Ovary (tissue), 7 donors: ENCODE measurements at regions not wholly inside any gene's neighbourhood (a gene's known extent, or its start where the extent isn't known, plus 50 kb on each side); places are given as distances from the start of the nearest gene placed in this dataset.

Experiments used
- DNase-seq, 5 donors: peaks; one replicate each; pipeline ENCODE4 v3.0.0-alpha.2; 2019 to 2020
- H3K27ac ChIP-seq, 2 donors: fragments of 200-600 bp; one replicate each; pipeline versions ENCODE4 v1.5.1 to v1.8.0; 2019 to 2022
- H3K27me3 ChIP-seq: fragments of 200-600 bp; one replicate; pipeline ENCODE4 v1.8.0; 2022
- H3K36me3 ChIP-seq: fragments of 200-600 bp; sonication (generic); one replicate; pipeline ENCODE4 v1.5.1; 2019
- H3K4me1 ChIP-seq: one replicate; pipeline ENCODE4 v1.8.1; 2013; ENCODE audit warnings: mild to moderate bottlenecking, moderate library complexity; ENCODE audit not compliant: insufficient read depth
- H3K4me3 ChIP-seq: fragments of 200-600 bp; sonication (generic); one replicate; pipeline ENCODE4 v1.5.1; 2017
- H3K9me3 ChIP-seq, 2 donors: fragments of 200-600 bp in 1 of 2; sonication (generic) in 1 of 2; one replicate each; pipeline versions ENCODE4 v1.5.1 to v1.8.1; 2013 to 2019; ENCODE audit warnings: mild to moderate bottlenecking in 1 of 2, moderate library complexity in 1 of 2
- EP300 ChIP-seq: sonication (generic); formaldehyde crosslinking; IDR thresholded peaks from one replicate; pipeline ENCODE4 v1.6.1; 2017; ENCODE audit warnings: antibody characterized with exemption
- POLR2A ChIP-seq: fragments of 450-650 bp; IDR thresholded peaks from one replicate; pipeline ENCODE4 v1.6.1; 2017; ENCODE audit warnings: antibody characterized with exemption, mild to moderate bottlenecking, moderate library complexity
- WGBS, 3 donors: extraction: QIAGEN DNeasy Blood & Tissue Kit in 1 of 3; methylation state at CpG; one replicate each; pipeline versions ENCODE4 v1.1.5 to v1.1.7; 2013 to 2017; 5-methylcytosine and 5-hydroxymethylcytosine counted together
- intact Hi-C, 4 donors: fragments of 100-400 bp; cut with DNase I; formaldehyde crosslinking; loops; one replicate each; pipeline versions ENCODE4 v1.11.0 to v1.15.1; 2022 to 2023
- TF ChIP-seq, protein P1 (sequence below), 3 donors: fragments of 450-650 bp in 2 of 3; fragments of 200-600 bp in 1 of 3; IDR thresholded peaks; one replicate each; pipeline versions ENCODE4 v1.5.1 to v1.8.0; 2016 to 2022; ENCODE audit warnings: antibody characterized with exemption in 3 of 3, mild to moderate bottlenecking in 1 of 3
- donor health status: DM: no; HTN: no; CAD: no; lungs with moderate emphysema.
- donor health status: DM: no; HTN: no; CAD: no.
- donor health status: Bipolar disorder and iron deficiency.
- donor health status: DM: no; HTN: no; CAD: no.
- donor health status: DM: yes; HTN: yes; CAD: no.

DNA sequence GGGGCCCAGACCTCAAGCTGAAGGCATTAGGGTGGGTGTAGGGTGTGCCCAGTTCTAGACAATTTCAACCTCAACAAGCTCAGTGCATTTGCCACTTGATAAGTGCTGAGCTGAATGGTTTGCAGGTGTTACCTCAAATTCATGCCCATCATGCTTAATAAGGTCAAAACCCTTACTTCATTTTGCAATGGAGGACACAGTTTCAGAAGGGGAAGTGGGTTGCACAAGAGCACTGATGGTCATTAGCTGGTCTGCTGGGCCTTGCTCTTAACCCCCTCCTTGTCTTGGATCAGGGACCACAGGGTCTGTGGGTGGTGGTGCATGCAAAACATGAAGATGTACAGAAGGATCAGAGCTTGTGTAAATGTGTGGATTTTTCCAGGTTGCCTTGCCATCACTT, 71.0 kb upstream of the SIRPA start:
- TF ChIP-seq, protein P1, sequence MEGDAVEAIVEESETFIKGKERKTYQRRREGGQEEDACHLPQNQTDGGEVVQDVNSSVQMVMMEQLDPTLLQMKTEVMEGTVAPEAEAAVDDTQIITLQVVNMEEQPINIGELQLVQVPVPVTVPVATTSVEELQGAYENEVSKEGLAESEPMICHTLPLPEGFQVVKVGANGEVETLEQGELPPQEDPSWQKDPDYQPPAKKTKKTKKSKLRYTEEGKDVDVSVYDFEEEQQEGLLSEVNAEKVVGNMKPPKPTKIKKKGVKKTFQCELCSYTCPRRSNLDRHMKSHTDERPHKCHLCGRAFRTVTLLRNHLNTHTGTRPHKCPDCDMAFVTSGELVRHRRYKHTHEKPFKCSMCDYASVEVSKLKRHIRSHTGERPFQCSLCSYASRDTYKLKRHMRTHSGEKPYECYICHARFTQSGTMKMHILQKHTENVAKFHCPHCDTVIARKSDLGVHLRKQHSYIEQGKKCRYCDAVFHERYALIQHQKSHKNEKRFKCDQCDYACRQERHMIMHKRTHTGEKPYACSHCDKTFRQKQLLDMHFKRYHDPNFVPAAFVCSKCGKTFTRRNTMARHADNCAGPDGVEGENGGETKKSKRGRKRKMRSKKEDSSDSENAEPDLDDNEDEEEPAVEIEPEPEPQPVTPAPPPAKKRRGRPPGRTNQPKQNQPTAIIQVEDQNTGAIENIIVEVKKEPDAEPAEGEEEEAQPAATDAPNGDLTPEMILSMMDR (IDR thresholded peaks at IDR 0.05) = no peak
- TF ChIP-seq POLR2A = no peak
- TF ChIP-seq EP300 = no peak
- no peak overlapping the region for H3K27ac ChIP-seq
- DNase-seq = no peak
- intact Hi-C loops = no loop called here
- no peaks in the 10 kb centered on the region for H3K27me3 ChIP-seq
- H3K9me3 ChIP-seq = peaks cover 0 to 2% of the 10 kb centered on the region in 2 donors
- no peak overlapping the region for H3K4me3 ChIP-seq
- no peaks in the 10 kb centered on the region for H3K4me1 ChIP-seq
- no peaks in the 10 kb centered on the region for H3K36me3 ChIP-seq

DNA sequence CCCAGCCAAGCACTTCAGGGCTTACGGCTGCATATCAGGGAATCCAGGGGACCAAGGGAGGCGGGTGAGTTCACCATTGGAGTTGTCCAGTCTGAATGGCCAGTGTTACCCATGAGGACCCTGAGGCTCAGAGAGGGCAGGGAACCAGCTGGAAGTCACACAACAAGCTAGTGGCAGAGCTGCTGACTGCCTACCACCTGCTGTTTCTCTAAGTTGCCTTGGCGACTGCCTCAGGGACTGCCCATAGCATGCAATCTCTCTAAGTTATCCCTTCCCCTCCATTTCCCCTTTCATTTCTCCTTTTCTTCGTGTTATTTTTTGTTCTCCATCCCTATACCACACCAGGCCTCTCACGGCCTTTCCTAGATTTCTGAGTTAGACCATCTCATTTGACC, 71.8 kb upstream of the SIRPA start:
- no peak overlapping the region for H3K4me3 ChIP-seq
- H3K9me3 ChIP-seq = peaks cover 0 to 2% of the 10 kb centered on the region in 2 donors
- H3K36me3 ChIP-seq = no peaks in the 10 kb centered on the region
- no peaks in the 10 kb centered on the region for H3K4me1 ChIP-seq
- WGBS, 3 donors = 86 to 89% (median 88%) methylated on average over 5 of the region's 5 CpGs
- H3K27ac ChIP-seq = no peak overlapping the region
- TF ChIP-seq POLR2A (no peak), EP300 (no peak)
- TF ChIP-seq, protein P1 (IDR thresholded peaks at IDR 0.05) = no peak
- intact Hi-C loops = no loop called here
- no peak for DNase-seq
- H3K27me3 ChIP-seq = no peaks in the 10 kb centered on the region

DNA sequence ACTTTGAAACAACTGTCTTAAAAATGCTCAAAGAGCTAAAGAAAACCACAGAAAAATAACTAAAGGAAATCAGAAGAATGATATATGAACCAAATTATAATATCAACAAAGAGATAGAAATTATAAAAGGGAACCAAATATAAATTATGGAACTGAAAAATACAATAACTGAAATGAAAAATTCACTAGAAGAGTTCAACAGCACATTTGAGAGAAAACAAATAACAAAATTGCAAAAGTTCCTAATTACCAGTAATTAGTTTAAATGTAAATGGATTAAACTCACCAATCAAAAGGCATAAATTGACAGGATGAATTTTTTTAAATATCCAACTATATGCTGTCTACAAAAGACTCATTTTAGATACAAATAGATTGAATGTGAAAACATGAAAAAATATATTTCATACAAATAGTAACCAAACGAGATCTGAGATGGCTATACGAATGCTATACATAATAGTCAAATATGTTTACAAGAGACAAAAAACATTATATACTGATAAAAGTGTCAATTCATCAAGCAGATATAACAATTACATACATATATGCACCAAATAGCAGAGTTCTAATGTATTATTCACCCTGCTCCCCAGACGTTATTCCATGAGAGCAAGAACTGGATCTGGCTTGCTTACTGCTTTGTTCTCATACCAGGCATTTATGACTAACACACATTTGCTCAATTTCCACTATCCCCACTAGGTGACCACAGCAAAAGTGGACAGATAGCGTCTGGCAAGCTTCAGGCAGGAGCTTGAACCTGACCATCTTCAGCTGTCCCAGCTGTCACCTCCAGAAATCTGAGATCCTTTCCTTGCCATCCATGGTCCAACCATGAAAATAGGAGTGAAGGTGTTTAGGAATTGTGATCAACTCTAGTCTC, 72.4 kb upstream of the SIRPA start:
- Histone ChIP-seq H3K36me3 (no peaks in the 10 kb centered on the region), H3K4me1 (no peaks in the 10 kb centered on the region), H3K4me3 (no peak overlapping the region), H3K27ac (no peak overlapping the region), H3K9me3 (peaks cover 0 to 2% of the 10 kb centered on the region in 2 donors), H3K27me3 (no peaks in the 10 kb centered on the region)
- TF ChIP-seq, protein P1 (IDR thresholded peaks at IDR 0.05) = no peak
- TF ChIP-seq POLR2A = no peak
- no peak for TF ChIP-seq EP300
- DNase-seq = no peak
- intact Hi-C loops = no loop called here
- WGBS, 3 donors = 78 to 87% (median 85%) methylated on average over 4 of the region's 4 CpGs

DNA sequence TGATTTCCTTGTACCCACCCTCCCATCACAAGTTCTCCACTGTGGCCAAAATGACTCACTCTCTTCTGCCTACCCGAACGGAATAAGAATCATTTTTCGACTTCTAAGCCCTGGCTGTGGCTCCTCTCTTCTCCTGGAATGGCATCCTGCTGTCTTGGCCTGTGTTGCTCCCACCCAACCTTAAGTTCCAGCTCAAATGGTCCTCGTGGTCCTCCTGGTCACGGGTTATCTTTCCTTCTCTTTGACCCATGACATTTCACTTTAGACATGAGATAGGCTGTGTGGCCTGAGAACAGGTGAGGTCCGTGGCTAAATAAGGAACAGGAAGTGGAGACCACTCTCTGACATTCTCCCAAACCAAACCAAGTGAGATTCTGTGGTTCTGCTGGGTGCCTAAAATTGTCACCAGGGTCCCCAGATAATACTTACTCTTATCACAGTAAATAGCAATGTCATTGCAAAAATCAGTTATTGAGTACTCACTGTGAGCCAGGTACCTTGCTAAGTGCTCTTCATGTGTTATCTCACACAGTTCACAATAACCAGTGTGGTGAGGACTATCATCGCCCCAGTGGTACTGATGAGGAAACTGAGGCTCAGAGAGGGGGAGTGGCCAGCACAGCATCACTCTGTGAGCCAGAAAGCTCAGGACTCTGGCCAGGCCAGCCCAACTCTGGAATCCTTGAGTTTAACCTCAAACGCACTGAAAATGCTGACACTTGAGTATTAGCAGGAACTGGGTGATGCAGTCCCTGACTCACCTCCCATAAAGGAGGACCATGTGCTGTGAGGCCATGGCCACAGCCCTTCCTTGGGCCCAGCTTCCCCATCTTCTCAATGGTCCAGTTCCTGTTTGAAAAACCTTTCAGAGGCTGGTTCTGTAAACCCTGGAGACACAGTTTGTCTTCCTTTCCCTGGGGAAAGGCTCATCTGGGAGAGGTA, 74.8 kb upstream of the SIRPA start:
- no peak overlapping the region for H3K27ac ChIP-seq
- WGBS, 3 donors = 76 to 87% (median 81%) methylated on average over 8 of the region's 8 CpGs
- peaks cover 0 to 2% of the 10 kb centered on the region in 2 donors for H3K9me3 ChIP-seq
- peaks cover 2% of the 10 kb centered on the region for H3K4me1 ChIP-seq
- H3K27me3 ChIP-seq = no peaks in the 10 kb centered on the region
- H3K4me3 ChIP-seq = no peak overlapping the region
- H3K36me3 ChIP-seq = no peaks in the 10 kb centered on the region
- TF ChIP-seq, protein P1 (IDR thresholded peaks at IDR 0.05) = no peak
- no peak for TF ChIP-seq EP300
- no peak for TF ChIP-seq POLR2A
- DNase-seq = no peak
- intact Hi-C loops = no loop called here
